Bone marrow (tissue), 2 donors: ENCODE measurements at regions not wholly inside any gene's neighbourhood (a gene's known extent, or its start where the extent isn't known, plus 50 kb on each side); places are given as distances from the start of the nearest gene placed in this dataset.

ENCODE experiments used
- DNase-seq, 2 donors: peaks; one replicate each; lab custom pipeline; 2025; lab: John Stamatoyannopoulos, UW

GRCh38 chr10:83165265-83165664 is 974.0 kb upstream of the GHITM start:
- DNase-seq, result no peak

GRCh38 chr10:83166344-83166743 is 973.0 kb upstream of the GHITM start:
- no peak for DNase-seq

GRCh38 chr10:83167081-83167480 is 972.2 kb upstream of the GHITM start:
- no peak for DNase-seq

GRCh38 chr10:83176901-83177300 is 962.4 kb upstream of the GHITM start:
- no peak for DNase-seq

GRCh38 chr10:83178526-83178925 is 960.8 kb upstream of the GHITM start:
- DNase-seq, result no peak

GRCh38 chr10:83179371-83179770 is 959.9 kb upstream of the GHITM start:
- no peak for DNase-seq

- DNase-seq, result no peak
Measured at GRCh38 chr10:83182076-83182475, 957.2 kb upstream of the GHITM start.

GRCh38 chr10:83184641-83185040 is 954.7 kb upstream of the GHITM start:
- DNase-seq, result no peak

- DNase-seq, result no peak
Measured at GRCh38 chr10:83190614-83191013, 948.7 kb upstream of the GHITM start.

- no peak for DNase-seq
Measured at GRCh38 chr10:83193026-83193425, 946.3 kb upstream of the GHITM start.

- no peak for DNase-seq
Measured at GRCh38 chr10:83195021-83195420, 944.3 kb upstream of the GHITM start.

- DNase-seq, result no peak
Measured at GRCh38 chr10:83199374-83199773, 939.9 kb upstream of the GHITM start.

GRCh38 chr10:83205861-83206260 is 933.4 kb upstream of the GHITM start:
- no peak for DNase-seq

GRCh38 chr10:83212632-83213334 is 926.5 kb upstream of the GHITM start:
- no peak for DNase-seq

- no peak for DNase-seq
Measured at GRCh38 chr10:83214136-83214535, 925.2 kb upstream of the GHITM start.

GRCh38 chr10:83218205-83218604 is 921.1 kb upstream of the GHITM start:
- no peak for DNase-seq

GRCh38 chr10:83222300-83222699 is 917.0 kb upstream of the GHITM start:
- no peak for DNase-seq

GRCh38 chr10:83222832-83223742 is 916.2 kb upstream of the GHITM start:
- DNase-seq, result no peak

GRCh38 chr10:83225781-83226180 is 913.5 kb upstream of the GHITM start:
- DNase-seq, result no peak

GRCh38 chr10:83229991-83230390 is 909.3 kb upstream of the GHITM start:
- DNase-seq, result no peak

GRCh38 chr10:83233691-83234090 is 905.6 kb upstream of the GHITM start:
- no peak for DNase-seq

- no peak for DNase-seq
Measured at GRCh38 chr10:83248106-83248631, 891.1 kb upstream of the GHITM start.

- DNase-seq, result no peak
Measured at GRCh38 chr10:83250396-83250795, 888.9 kb upstream of the GHITM start.
